Stimulated activated CD4-positive, alpha-beta T cell treated with anti-CD3 and anti-CD28 coated beads, Interleukin-15, amount 100 ng/mL, for 24 hours (primary cell): ENCODE measurements at regions not wholly inside any gene's neighbourhood (a gene's known extent, or its start where the extent isn't known, plus 50 kb on each side); places are given as distances from the start of the nearest gene placed in this dataset.

Source experiments
- DNase-seq: peaks from one replicate; pipeline ENCODE4 v3.0.0-alpha.2; 2020

DNA sequence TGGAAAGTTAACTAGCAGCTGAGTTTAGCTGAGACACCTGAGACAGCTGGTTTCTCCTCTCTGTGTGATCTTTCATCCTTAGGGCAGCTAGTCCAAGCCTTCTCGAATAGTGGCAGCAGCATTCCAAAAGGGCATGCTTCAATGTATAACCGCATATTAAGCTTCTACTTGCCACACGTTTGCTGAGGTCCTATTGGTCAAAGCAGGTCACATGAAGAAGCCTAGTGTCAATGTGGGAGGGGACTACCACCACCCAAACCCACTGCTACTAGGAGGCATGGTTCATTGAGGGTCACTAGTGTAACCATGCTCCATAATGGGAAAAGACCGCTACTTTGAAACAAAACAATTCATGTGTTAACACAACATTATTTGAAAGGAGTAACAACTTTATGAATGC, 314.9 kb upstream of the SMIM31 start:
- DNase-seq: no peak

DNA sequence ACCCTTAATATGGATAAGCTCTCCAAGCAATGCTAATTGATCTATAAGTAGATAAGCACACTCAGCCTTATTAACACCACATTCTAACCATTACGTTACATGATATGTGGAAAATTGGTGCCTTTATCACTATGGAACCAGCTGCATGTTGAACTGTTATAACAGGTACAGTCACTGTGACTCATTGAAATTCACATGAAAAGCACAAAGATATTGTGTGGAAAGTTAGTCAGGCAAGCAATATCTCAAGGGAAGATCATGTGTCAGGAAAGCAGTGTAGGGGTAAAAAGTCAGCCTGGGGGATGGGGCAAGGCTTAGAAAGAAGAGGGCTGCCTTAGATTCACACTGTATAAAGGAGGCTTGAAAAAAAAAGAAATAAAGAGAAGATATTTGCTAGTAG, 313.7 kb upstream of the SMIM31 start:
- no peak for DNase-seq

DNA sequence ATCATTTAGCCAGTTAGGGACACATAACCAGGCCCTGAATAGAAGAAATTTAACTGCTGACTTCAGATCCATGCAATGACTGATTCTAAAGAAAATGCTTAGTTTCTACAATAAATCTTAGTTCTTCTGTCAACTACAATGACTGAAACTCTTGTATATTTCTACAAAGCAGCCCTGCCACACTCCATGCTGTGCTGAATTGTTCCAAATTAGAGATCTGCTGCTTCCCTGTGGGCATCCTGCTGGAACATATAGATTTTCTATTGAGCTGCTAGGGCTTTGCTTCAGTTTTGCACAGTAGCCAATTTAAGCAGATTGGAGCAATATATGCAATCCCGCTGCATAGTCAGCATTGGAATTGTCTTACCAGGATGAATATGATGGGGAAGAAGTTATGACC, 312.8 kb upstream of the SMIM31 start:
- no peak for DNase-seq

DNA sequence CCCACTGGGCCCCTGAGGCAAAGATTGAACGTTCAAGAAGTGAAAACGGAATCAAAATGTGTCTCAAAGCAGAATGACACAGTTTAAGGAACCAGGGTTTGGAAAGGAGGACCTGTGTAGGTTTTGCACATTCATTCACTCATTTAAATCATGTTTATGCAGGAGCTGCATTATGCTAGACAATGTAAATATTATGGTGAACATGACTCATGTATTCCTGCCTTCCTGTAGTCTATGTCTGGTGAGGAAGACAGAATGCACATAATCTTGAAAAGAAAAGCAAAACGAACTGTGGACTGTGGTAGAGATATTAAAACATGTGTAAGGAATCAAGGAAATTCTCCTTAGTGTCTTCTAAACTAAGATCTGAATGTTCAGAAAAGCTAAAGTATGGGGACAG, 311.8 kb upstream of the SMIM31 start:
- no peak for DNase-seq

DNA sequence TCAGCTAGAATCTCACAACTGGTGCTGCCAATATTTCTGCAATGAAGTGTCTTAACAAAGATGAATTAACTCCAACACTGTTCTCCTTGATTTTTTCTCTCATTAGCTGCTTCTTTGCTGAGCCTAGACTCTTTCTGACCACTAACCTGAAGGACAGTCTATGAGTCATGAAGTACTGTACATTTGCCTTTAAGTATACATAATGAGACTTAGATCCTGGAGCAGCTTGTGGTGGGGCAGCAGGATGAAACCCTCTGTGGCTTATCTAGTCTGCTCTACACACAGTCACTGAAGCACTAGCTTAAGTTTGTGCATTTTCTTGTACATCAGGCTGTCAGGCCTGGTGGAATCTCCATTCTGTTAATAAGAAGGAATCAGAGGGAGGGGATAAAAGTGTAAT, 307.4 kb upstream of the SMIM31 start:
- DNase-seq: no peak

DNA sequence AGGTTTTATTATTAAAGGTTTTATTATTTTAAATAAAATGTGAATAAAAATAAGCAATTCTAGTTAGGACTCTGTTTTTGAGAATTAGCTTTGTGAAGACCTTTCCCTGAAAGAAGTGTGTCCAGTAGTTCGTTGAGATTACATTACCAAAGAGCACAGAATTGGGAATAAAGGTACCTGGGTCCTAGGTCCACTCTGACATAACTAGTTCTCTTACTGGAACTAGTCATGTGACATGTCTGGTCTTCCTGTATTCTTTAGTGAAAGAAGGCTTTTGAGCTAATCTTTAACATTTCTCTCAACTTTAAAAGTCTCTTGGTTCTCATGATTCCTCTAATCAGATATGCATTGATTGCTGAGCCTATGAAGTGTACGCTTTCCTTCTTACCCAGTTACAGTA, 292.0 kb upstream of the SMIM31 start:
- DNase-seq: no peak

DNA sequence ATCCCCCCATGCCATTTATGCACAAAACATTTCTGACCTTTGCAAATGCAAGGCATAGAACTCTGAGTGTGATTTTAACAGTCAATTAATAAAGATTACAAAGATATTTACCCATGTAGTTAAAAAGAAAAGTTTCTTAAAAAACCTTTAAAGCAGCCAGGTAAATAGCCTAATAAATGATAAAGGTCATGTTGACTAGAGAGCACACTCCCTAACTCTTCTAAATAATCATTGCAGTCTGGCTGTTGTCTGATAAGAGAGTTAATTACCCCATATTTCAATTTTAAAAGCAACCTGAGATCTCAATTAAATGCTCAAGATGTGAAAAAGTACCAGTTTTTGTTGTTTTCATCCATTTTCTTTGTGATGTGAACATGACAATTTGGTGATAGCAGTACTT, 291.5 kb upstream of the SMIM31 start:
- no peak for DNase-seq

DNA sequence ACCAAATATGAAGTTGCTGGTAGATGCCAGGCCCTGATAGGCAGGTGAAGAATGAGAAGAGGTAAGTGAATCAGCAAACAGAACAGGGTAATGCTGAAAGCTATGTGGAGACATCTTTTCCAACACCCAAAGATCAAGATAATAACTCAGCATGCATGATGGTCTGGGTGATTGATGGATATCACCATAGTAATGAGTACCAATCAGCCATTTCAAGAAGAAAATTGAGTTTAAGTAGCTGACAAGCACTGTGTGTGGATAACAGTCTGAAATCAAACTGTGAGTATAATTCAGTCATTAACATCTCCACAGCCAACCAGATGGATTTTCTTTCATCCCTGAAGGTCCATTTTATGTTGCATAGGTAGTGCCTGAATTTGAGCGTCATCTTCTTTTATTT, 289.6 kb upstream of the SMIM31 start:
- DNase-seq: no peak

DNA sequence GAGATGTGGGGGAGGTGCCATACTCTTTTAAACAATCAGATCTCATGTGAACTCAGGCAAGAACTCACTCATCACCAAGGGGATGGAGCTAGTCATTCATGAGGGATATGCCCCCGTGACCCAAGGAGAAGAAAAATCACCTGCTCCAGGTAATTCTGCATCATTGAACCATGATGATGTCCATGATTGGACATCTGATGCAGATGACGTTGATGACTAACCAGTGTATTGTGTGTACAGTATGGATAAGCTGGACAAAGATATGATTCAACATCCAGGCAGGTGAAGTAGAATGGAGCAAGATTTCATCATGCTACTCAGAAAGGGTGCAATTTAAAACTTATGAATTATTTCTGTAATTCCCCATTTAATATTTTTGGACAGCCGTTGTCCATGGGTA, 286.4 kb upstream of the SMIM31 start:
- DNase-seq: no peak

DNA sequence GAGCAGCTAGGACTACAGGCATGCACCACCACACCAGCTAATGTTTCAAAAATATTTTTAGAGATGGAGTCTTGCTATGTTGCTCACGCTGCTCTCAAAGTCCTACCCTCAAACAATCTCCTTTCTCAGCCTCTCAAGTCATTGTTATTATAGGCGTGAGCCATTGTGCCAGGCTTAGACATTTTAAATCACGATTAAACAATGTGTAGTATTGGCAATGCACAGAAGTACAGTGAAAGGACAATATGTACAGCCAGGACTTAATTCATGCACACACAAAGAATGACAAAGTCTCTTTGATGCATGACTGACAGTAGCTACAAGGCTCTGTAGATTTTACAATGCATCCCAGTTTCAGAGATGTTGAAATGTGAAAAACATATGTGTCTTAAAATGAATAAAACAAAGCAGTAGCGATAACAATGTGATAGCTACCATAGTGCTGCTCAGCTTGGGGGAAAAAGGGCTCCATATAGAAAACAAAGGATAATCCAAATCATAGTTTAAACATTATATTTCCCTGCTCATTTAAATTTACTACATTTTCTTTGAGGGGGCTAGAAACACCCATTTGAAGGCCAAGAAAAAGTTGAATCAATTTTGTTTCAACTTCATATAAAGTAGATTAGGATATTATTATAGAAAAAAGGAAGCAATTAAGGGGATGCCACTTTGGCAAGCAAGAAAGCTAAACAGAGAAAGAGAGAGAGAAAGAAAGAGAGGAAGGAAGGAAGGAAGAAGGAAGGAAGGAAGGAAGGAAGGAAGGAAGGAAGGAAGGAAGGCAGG, 272.4 kb upstream of the SMIM31 start:
- DNase-seq: no peak

DNA sequence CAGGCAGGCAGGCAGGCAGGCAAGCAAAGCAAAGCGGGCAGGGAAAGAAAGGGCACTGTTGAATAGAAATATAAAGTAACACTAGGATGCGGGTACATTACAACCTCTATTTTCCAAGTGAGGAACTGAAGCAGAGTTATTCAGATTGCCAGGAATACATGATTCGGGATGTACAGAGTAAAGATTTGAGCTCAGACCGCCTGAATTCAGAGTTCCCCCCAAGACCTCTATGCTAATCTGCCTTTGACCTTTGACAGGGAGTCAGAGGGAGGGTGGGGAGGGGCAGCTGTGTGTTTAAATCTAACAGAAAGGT, 271.9 kb upstream of the SMIM31 start:
- no peak for DNase-seq

DNA sequence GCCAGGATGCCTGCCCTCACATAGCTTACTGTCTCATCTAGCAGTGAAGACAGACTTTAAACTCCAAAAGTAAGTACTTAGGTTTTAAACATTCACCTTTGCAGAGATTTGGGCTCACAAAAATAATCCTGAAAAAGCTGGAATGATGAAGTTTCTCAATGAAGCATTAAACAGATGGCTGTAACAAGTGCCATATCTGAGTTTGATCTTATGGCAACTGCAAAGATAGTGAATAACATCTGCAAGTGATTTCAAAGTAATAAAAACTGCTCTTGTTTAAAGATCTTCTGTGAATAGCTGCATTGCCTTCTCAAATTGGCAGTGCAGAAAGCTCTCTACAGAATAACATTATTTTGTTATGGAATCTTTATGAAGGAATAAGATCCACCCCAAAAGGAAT, 271.2 kb upstream of the SMIM31 start:
- DNase-seq: no peak

DNA sequence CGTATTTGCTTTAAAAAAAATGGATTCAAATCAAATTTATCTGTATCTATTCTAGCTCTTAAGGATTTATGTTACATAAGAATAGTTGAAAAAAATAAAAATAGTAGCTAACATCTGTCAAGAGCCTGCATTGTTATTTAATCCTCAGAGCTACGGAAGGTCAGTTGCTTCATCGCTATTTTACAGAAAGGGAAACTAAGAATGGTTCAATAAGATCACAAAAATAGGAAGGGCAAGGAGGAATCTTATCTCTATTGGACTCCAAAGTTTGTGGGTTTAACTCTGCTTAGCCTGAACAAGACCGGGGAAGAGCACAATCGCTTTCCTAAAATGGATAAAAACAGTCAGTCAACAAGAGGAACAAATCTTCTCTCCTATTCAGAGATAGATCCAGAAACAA, 270.2 kb upstream of the SMIM31 start:
- no peak for DNase-seq

DNA sequence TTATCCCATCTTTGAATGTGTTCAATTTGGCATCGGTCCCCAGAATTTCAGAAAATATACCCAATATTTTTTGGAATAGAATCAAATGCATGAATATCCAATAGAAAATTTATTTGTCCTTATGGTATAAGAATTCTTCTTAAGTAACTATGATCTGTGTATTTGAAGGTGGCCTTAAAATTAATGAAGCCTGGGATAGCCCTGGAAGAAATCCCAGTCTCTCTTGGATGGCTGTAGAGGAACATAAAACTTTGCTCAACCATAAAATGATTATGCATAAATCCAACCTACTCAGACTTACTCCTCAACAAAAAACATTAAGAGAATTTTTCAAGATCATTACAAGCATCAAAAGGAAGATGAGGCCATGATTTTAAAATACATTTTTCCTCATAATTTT, 269.4 kb upstream of the SMIM31 start:
- no peak for DNase-seq

DNA sequence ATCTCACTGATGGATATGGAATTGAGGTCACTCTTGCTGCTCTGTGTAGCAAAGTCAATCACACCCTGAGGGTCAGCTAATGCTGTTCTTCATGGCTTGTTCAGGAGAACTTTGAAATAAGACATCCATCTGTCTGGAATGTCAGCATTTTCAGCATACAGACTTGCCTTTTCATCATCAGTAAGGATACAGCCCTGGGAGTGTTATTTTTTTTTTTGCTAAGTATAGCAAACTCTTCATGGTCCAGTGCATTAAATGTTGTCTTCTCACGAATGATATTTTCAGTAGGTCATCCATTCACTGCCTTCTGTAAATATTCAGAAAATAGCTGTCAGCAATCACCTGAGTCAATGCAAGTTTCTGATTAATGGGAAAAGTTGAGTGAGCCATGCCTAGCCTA, 268.8 kb upstream of the SMIM31 start:
- no peak for DNase-seq

DNA sequence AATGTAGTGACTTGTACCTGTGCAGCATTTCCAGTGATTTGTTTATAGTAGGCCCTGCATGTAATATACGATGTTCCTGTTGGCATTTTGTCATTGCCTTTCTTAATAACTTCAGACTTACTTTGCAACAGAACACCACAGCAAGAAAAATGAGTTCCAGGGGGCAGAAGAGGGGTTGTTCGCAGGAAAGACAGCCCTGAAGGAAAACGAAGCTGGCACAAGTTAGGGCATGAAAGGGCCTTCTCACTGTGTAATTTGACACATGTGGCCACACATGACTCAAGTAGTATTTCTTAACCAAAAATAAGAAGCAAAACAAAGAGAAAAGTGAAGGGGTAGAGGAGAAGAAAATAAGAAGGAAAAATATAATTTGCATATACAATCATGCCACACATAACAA, 265.8 kb upstream of the SMIM31 start:
- DNase-seq: no peak

DNA sequence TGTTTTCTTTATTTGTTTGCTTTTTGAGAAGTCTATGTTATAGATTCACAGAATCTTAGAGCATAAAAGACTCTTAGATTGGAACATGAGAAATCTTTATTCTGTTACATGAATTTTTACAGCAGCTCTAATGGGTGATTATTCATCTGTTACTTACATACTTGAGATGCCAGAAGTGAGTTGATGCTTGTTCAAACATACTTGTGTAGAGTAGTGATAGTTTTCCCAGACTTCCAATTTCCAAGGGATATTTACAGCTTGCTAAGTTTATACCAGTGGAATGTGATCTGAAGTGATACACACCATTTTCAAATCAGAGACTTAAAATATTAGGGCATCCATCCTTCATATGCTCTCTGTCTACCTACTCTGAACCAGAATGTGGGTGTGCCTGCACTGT, 252.9 kb upstream of the SMIM31 start:
- no peak for DNase-seq

DNA sequence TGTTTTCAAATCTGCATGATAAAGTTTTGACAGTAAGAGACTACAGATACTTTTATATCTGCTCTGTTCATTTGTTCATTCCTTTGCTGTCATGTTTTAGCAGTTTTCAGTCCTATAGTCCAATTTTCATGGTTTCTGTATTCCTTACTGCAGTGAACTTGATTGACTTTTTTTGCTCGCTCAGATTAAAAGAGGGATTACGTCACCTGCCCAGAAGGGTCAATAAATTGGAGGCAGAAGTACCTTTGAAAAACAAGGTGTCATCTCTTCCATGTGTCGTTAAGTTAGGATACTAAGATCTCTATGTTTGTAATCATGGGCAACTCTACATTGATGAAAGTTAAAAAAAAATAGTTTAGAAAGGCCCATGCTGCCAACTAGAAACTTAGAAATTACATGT, 250.1 kb upstream of the SMIM31 start:
- no peak for DNase-seq

DNA sequence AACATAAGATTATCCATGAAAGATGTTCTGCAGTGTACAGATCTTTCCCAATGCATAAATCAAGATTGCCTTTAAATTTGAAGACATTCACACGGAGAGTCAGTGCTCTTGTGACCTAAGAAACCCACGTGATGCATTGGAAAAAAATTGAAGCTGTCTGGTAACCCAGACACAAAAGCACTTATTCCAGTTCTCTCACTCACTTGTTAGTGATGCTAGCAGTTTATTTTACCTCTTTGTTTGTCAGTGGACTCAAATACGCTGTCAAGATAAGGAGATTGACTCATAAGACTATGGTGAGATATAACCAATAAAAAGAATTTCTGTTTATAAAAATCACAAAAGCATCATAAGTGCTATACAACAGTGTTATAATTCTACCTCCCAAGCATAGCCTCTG, 245.8 kb upstream of the SMIM31 start:
- DNase-seq: no peak

DNA sequence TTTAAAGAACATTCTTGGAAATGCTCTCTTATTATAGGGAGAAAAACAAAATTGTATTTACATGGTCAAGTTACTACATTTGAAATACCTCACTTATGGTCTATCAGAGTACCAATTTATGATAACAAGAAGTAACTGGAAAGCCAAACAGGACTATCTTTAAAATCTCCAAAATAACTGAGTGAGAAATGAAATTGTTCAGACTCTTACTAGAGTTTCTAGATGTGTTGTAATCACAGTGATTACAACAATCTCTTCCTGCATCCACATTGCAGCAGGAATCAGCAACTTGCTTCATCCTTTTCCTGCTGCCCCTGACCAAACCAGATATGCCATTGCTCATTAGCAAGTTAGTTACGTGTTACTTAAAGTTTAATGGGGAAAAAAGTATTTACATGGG, 245.2 kb upstream of the SMIM31 start:
- no peak for DNase-seq

DNA sequence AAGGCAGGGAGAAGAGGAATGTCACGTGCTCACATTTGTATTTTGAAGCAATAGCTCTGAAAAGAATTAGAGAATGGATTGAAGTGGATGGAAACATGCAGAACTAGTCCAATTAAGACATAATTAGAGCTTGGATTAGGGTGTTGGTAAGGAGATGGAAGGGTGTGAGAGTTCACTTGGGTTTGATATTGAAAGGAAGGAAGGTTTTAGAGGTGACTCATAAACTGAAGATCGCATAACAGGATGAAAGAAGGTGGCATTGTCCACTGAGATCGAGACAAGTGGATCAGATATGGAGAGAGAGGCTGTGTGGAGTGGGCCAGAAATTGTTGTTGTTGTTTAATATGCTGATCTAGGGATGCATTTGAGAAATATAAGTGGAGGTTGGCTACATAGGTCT, 244.0 kb upstream of the SMIM31 start:
- no peak for DNase-seq

DNA sequence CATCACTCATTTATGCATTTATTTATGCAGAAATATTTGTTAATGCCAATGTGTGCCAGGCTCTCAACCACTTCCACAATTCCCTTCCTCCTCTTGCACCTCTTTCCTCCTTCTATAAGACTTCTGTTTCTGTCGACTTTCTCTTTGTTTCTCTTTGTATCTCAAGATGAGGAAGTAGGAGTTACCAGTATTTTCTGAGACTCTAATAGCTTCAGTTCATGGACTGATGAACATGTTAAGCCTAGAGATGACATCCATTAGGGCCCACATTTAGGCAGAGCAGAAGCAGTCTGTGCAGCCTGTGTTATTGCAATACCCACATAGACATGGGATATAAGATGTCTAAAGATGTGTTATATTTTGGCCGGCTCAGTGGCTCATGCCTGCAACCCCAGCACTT, 241.8 kb upstream of the SMIM31 start:
- no peak for DNase-seq

DNA sequence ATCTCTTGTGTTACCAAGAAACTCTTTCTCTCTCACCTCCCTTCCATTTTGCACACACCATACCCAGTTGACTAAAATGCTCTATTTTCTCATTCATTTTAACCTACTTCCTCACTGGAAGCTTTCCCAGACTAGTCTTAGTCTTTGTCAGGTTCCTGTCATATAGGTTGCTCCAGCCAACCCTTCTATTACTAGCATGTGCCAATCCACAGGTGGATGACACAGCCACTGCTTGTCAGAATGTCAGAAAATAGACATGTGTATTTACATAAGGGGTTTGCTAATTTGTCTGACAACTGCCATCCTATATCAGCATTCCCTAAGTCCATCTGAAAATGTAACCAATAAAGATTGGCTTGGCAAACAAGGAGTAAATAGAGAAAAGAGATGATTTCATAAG, 239.2 kb upstream of the SMIM31 start:
- DNase-seq: no peak

DNA sequence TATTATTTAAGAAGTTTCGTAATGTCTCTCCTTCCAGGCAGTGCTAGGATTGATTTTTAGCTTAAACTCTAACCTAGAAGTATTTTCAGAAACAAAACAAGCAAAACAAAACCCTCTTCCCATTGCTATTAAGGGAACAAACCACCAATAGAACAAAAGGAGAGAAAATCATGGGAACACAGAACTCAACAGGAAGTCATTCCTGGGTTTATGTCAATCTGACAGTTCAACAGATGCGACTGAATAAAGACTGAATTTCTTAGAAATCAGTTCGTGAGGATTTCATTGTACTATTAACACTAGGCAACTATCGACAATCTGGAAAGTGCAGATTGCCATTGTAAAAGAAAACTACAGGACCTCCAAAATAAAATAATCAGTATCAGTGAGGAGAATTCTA, 229.1 kb upstream of the SMIM31 start:
- no peak for DNase-seq

DNA sequence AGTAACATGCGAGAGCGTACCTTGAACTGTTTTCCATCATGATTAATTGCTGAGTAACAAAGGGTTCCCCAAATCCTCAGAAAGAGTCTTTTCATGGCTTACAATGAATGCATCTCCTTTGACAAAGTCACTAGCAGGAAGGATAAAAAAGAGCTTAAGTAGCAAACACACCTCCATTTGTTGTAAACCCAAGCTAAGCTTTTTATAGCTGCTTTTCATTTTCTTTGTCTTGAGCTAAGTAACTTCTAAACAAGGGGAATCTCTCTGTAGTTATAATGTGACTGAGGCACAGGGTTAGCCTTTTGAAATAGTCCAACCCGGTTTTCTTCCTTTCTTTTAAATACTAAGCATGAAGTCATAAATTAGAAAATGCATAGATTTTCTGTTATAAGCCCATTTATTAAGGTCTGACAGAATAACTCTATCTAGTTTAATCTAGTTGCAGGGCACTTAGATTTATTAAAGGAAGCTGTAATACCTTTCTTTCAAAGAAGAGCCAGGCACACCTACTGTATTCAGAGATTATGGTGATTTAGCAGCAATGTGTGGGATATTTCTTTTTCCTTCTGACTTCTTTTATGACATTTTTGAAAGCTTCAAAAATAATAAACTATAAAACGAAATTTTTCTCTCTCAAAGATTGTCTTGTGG, 226.9 kb upstream of the SMIM31 start:
- no peak for DNase-seq
